GM21381 (cell line): ENCODE measurements at regions not wholly inside any gene's neighbourhood (a gene's known extent, or its start where the extent isn't known, plus 50 kb on each side); places are given as distances from the start of the nearest gene placed in this dataset.

Experiments used
- ATAC-seq: cut with Tn5 transposase; IDR thresholded peaks from one replicate; pipeline ENCODE4 v1.9.1; 2021; ENCODE audit warnings: mild to moderate bottlenecking, moderate library complexity; ENCODE audit not compliant: unreplicated experiment

DNA sequence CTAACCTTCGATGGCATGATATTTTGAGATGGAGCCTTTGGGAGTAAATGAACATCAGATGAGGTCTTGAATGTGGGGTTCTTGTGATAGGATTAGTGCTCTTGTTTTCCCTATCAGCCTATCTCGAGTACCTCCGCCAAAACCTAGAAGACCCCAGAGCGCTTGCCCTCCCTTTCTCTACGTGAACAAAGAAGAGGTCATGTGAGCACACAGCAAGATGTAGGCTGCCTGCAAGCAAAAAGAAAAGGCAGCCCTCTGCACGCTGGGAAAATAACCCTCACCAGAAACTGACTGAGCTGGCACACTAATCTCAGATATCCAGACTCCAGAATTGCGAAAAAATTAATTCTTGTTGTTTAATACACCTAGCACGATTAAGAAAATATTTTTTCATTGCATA is 799.8 kb upstream of the SLC10A2 start:
- ATAC-seq, result no peak

- ATAC-seq, result no peak
Observed at GRCh38 chr13:103862525-103862924, 796.3 kb upstream of the SLC10A2 start.

DNA sequence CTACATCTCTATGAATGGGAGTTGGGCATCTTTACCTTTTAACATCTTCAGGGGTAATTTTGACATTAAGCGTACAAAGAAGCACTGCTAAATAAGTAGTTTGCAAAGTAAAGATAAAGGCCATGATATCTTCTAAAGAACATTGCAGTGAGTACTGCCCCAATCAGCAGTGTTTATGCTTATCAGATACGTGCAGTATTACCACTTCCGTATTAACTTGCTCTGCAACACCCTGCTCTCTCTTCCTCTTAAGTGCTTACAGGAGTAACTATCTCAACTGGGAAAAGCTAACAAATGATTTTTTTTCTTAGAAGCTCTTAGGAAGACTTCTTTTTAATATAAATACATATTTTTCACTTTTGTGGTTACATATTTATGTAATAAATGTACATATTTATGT is 793.7 kb upstream of the SLC10A2 start:
- no peak for ATAC-seq

DNA sequence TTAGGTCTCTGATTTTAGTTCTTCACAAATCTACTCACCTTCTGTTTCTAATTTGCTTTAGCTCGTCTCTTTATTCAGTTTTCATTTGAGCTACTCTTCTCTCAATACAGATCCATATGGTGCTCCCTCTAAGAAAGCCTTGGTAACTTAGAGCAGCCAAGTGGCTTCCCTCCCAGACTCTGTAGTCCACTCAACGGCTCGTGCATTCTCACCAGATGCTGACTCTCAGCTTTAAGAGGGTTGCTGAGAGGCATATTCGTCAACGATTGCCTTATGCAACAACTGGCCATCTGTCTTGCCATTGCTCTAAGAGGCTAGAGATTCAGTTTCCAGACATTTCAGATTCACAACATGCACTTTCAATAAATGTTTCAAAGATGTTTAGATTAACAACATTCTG is 785.8 kb upstream of the SLC10A2 start:
- no peak for ATAC-seq

DNA sequence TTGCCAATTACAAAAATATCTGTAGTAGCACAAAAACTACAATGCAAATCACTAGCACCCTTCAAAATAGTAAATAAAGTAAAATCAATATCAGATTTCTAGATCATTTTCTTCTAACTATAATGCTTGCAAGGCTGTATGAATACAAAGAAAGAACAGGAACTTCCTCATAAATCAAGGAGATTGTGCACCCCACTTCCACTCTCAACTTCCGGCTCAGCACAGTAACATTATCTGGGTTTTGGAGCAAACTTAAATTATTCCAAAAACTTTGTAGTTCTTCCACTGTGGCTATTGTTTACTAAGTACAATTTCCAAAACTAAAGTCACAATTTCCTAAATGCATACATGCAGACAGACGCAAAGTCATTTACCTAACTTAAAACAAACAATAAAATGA is 778.3 kb upstream of the SLC10A2 start:
- no peak for ATAC-seq

DNA sequence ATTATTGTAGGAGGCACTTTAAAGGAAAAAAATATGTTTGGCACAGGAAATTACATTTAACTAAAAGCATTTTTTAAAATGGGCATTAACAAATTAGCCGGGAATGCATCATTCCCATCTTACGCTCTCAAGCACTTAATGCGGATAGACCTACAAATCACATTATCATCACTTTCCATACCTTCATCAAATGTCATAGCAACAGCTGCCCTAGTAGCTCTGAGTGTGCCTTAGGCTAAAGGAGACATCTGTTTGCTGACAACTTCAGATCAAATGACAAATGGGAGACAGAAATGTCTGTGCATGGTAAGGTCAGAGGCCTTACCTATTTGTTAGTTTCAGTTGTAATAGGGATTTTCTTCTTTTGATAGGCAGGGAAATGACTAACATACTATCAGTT is 773.2 kb upstream of the SLC10A2 start:
- ATAC-seq, result no peak

DNA sequence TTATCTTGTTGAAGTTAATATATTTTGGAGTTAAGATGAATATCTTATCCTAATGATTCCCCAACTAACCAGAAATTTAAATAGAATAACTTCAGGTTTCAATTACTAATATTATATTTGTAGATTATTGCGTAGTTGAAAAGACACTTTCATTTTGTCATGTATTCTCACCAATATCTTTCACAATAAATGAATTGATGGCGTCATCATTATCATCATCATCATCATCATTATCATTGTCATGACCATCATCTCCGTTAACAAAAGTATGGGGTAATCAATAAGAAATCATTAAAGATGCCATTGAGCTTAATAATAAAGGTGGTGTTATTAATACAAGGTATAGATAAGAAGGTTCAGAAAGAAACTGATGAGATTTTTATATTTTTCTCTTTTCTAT is 768.8 kb upstream of the SLC10A2 start:
- ATAC-seq, result no peak

GRCh38 chr13:103833294-103833852 is 767.2 kb upstream of the SLC10A2 start:
- no peak for ATAC-seq

DNA sequence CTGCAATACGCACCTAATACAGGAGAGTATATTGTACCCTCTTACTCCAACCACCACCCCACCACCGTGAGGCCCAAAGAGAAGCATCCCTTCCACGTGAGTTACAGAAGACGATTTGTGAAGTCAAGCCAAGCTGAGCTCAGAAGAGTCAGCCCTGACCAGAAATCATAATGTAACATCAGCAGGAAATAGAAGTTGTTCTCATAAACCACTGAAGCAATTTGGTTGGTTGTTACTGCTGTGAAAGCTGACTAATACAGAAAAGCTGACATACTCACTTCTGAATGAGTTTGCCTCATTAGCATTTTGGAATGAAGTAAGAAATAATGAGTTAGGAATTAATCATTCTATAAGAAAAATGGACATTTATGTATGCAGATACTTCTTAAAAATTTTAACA is 749.4 kb upstream of the SLC10A2 start:
- ATAC-seq, result no peak

DNA sequence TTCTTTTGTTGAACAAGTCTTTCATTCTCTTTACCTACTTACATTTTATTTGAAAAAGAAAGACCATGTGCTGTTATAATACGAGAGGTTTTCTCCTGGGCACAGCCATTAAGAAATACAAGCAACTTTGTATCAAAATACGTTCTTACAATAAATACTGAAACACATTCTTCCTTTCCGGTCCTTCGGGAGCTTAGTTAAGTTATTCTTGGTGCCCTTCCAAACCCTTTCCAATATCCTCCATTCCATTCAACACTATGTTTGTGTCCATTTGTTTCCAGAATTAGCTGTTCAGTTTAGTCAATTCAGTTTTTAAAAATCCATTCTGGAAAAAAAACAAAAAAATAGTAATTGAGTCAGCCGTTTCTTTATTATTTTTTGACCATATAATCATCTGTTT is 746.8 kb upstream of the SLC10A2 start:
- ATAC-seq, result no peak

DNA sequence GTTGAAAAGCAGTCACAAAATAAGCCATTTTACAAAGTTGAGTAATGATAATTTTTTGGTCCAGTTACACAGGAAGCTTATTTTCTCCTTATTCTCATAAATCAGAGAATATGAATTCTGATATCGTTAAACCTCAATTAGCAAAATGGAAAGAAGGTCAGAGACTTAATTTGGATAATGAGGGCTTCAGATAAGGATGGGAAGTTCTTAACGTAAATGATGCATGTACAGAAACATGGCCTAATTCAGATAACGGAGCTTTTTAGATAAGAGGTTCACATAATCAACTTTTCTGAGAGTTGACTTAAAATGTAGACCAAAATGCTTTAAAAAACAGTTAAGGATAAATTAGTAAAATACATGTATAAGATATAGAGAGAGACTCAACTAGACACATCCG is 746.3 kb upstream of the SLC10A2 start:
- ATAC-seq, result no peak

DNA sequence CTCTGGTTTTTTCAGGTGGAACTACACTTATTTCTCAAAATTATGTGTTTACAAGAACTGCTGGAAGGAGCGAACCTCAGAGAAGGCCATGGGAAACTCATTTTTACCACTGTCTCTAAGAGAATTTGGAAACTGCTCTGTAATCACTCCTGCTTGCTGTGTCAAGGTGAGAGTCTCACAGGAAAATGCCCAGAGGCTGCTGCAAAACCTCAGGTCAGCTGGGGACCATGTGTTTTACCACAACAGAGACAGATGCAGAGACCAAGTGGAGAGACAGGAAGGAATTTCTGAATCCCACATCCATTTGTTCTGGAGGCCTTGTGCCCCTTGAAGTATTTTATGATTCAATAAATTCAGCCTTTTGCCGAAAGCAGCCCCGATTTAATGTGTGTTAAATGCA is 743.8 kb upstream of the SLC10A2 start:
- no peak for ATAC-seq

GRCh38 chr13:103805771-103806170 is 739.6 kb upstream of the SLC10A2 start:
- ATAC-seq, result no peak

GRCh38 chr13:103803349-103803748 is 737.1 kb upstream of the SLC10A2 start:
- ATAC-seq, result no peak

GRCh38 chr13:103799028-103799427 is 732.8 kb upstream of the SLC10A2 start:
- no peak for ATAC-seq

GRCh38 chr13:103795892-103796478 is 729.8 kb upstream of the SLC10A2 start:
- no peak for ATAC-seq

DNA sequence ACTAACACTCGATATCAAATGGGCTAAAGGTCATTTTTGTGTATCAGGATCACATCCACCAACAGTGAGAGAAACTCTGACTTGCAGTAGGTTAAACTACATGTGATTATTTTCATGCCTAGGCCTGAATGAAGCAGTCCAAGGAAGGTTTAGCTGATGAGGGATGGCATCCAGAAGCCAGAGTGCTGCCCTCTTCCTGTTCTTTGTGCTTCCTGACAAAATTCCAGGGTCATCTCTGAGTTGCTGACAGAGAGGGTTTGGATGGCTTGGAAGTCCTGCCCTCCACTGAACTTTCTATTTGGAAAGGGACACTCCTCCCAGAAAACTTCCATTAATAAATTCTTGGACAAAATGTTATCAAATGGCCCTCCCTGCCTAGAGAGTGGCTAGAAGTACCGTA is 728.3 kb upstream of the SLC10A2 start:
- no peak for ATAC-seq

GRCh38 chr13:103788061-103788652 is 721.9 kb upstream of the SLC10A2 start:
- ATAC-seq, result no peak

- no peak for ATAC-seq
Observed at GRCh38 chr13:103772576-103772975, 706.4 kb upstream of the SLC10A2 start.

- no peak for ATAC-seq
Observed at GRCh38 chr13:103762523-103762922, 696.3 kb upstream of the SLC10A2 start.

DNA sequence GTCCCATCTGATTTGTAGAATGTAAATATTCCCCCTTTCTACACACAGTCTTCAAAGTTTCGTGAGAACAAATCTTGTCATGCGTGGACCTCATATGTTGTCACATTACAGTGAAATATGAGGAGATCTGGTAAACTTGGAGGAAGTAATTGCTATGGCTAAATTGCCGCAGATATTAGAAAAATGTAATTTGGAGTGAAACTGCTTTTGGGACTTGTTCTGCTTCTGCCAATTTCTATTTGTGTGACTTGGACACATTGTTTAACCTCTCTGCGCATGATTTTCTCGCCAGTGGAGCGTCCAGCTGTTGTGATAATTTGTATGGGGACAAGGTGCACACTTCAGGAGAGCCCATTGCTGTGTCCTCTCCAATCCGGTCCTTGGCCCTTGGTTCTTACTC is 693.1 kb upstream of the SLC10A2 start:
- no peak for ATAC-seq

DNA sequence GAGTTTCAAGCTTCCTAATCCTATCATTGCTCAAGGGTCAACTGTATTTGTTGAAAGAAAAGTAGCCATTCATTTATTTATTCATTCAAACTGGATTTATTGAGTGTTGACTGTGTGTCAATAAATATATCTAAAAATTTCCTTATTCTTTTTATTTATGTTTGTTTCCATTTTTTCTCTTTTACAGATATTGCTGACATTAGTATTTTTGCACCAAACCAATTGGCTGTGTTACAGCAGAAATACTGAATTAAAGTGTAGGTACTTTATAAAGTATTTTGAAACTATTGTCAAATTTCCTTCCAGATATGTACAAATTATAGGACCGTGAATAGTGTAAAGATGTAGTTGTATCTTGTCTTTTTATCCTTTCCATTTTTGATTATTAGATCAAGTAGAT is 692.0 kb upstream of the SLC10A2 start:
- no peak for ATAC-seq

DNA sequence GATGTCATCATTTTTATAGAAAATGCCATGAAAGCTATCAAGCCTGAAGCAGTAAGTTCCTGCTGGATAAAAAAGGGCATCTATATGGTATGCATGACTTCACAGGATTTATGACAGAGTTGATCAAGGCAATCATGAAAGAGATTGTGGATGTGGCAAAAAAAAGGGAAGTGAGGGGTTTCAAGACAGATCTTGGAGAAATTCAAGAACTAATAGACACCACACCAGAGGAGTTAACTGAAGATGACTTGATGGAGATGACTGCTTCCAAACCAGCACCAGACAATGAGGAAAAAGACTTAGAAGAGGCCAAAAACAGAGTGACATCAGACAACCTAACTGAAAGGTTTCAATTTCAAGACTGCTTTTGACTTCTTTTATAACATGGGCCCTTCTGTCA is 691.1 kb upstream of the SLC10A2 start:
- no peak for ATAC-seq
